ENCODE measurements at regions not wholly inside any gene's neighbourhood (a gene's known extent, or its start where the extent isn't known, plus 50 kb on each side); places are given as distances from the start of the nearest gene placed in this dataset.

DNA sequence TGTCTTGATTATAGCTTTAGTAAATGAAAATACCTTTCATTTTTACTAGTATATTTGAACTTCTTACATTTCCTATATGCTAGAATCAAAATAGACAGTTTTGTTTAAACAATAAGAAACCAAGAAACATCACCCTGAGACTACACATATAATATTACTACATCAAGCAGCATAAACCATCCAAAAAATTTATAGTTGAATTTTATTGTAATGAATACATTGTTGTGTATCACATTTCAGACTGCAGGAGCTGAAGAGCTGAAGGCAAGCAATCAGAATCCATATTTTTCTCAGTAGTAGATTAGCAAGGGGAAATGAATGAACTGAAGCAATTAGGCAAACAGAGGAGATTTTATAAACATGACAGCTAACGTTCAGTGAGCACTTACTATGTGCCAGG lies 379.2 kb downstream of the BTG1 start:
- no TSS peak for BruUV-seq (replicated peaks)
- H2AFZ ChIP-seq (ENCODE audit: low read length): no peak overlapping the region
- intact Hi-C loops (cut with micrococcal nuclease; ENCODE audit: unreplicated experiment): no loop called here
- H3K9me2 ChIP-seq (ENCODE audit: insufficient read depth, low read length): no peaks in the 10 kb centered on the region
- no peak for DNase-seq (ENCODE audit: low spot score)
- H3K9me3 ChIP-seq (ENCODE audit: low read length): no peaks in the 10 kb centered on the region
- no peak overlapping the region for H3K4me3 ChIP-seq (ENCODE audit: low read depth, low read length, poor library complexity, severe bottlenecking)
- CTCF ChIA-PET (ENCODE audit: unreplicated experiment): no interaction called here
- H4K20me1 ChIP-seq (ENCODE audit: insufficient read depth, low read length): no peaks in the 10 kb centered on the region
- TF ChIP-seq, protein P1, sequence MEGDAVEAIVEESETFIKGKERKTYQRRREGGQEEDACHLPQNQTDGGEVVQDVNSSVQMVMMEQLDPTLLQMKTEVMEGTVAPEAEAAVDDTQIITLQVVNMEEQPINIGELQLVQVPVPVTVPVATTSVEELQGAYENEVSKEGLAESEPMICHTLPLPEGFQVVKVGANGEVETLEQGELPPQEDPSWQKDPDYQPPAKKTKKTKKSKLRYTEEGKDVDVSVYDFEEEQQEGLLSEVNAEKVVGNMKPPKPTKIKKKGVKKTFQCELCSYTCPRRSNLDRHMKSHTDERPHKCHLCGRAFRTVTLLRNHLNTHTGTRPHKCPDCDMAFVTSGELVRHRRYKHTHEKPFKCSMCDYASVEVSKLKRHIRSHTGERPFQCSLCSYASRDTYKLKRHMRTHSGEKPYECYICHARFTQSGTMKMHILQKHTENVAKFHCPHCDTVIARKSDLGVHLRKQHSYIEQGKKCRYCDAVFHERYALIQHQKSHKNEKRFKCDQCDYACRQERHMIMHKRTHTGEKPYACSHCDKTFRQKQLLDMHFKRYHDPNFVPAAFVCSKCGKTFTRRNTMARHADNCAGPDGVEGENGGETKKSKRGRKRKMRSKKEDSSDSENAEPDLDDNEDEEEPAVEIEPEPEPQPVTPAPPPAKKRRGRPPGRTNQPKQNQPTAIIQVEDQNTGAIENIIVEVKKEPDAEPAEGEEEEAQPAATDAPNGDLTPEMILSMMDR (conservative IDR thresholded peaks at IDR 0.05; ENCODE audit: low read length): no peak
- TF ChIP-seq EZH2phosphoT487 (IDR thresholded peaks at IDR 0.05; ENCODE audit: borderline replicate concordance, low read depth, low read length): no peak
- POLR2A ChIA-PET: interaction anchor here (1.2 to 1.4 kb wide), 2 partner anchors 12 to 17 kb away, joined by 3 to 6 read pairs; no protein-coding TSS in a partner anchor
- no peaks in the 10 kb centered on the region for H3K79me2 ChIP-seq (ENCODE audit: insufficient read depth, low read depth, low read length)
- no peaks in the 10 kb centered on the region for H3K36me3 ChIP-seq (ENCODE audit: insufficient read depth, low read length)
- no peaks in the 10 kb centered on the region for H3K4me1 ChIP-seq (ENCODE audit: insufficient read depth, low read length, poor library complexity, severe bottlenecking)
- H3K4me2 ChIP-seq (ENCODE audit: low read length): no peak overlapping the region
- no peak overlapping the region for H3K27ac ChIP-seq (ENCODE audit: low read depth, low read length, poor library complexity, severe bottlenecking)

DNA sequence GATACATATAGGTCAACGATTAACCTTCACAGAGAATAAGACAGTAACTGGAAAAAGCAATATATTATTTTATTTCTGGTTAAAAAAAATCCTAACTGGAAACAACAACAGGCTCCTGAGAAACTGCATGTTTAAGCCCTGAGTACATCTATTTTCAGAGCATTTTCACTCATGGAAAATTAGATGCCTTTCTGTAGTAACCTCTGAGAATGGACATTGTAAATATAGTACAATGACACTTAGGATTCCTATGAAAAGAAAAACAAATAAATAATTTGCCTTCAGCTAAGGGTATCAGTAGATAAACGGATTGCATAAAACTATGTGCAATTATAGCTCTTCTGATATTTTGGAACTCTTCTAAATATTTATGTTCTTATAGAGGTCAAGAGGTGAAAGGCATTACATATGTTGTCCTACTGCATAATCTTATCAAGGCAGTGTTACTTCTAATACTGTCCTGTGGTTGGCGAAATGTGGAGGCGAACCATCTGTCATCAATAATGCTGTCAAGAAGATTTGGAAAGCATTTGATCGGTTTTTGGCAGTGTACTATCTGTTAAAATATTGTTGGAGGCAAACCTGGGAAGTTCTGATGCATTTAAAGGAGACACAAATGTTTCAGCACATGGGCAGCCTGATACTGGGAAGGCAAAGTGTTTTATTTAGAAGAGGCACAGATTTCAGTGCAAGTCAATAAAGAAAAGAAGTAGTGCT lies 381.8 kb downstream of the BTG1 start:
- CTCF ChIA-PET (ENCODE audit: unreplicated experiment): no interaction called here
- no peak for TF ChIP-seq EZH2phosphoT487 (IDR thresholded peaks at IDR 0.05; ENCODE audit: borderline replicate concordance, low read depth, low read length)
- TF ChIP-seq, protein P1 (conservative IDR thresholded peaks at IDR 0.05; ENCODE audit: low read length): no peak
- no TSS peak for BruUV-seq (replicated peaks)
- Histone ChIP-seq H3K4me3 (ENCODE audit: low read depth, low read length, poor library complexity, severe bottlenecking) (no peak overlapping the region), H2AFZ (ENCODE audit: low read length) (no peak overlapping the region), H3K36me3 (ENCODE audit: insufficient read depth, low read length) (no peaks in the 10 kb centered on the region), H4K20me1 (ENCODE audit: insufficient read depth, low read length) (no peaks in the 10 kb centered on the region), H3K9me2 (ENCODE audit: insufficient read depth, low read length) (no peaks in the 10 kb centered on the region), H3K27ac (ENCODE audit: low read depth, low read length, poor library complexity, severe bottlenecking) (no peak overlapping the region), H3K79me2 (ENCODE audit: insufficient read depth, low read depth, low read length) (no peaks in the 10 kb centered on the region), H3K4me2 (ENCODE audit: low read length) (no peak overlapping the region), H3K9me3 (ENCODE audit: low read length) (no peaks in the 10 kb centered on the region), H3K4me1 (ENCODE audit: insufficient read depth, low read length, poor library complexity, severe bottlenecking) (no peaks in the 10 kb centered on the region)
- intact Hi-C loops (cut with micrococcal nuclease; ENCODE audit: unreplicated experiment): no loop called here
- DNase-seq (ENCODE audit: low spot score): no peak
- POLR2A ChIA-PET: no interaction called here

DNA sequence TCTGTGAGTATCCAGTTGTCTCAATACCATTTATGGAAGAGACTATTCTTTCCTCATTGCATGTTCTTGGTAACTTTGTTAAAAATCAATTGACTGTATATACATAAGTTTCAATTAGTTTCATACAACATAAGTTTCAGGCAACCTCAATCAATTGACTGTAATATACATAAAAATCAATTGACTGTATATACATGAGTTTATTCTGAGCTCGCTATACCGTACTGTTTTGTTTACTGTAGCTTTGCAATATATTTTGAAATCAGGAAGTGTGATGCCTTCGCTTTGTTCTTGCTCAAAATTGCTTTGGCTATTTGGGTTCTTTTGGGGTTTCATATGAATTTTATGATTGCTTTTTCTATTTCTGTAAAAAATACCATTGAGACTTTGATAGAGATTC lies 392.0 kb downstream of the BTG1 start:
- H3K4me3 ChIP-seq (ENCODE audit: low read depth, low read length, poor library complexity, severe bottlenecking): no peak overlapping the region
- BruUV-seq (replicated peaks): no TSS peak
- H3K4me1 ChIP-seq (ENCODE audit: insufficient read depth, low read length, poor library complexity, severe bottlenecking): no peaks in the 10 kb centered on the region
- ChIA-PET POLR2A (interaction anchor here (0.5 to 1.3 kb wide), 3 partner anchors 7 to 694 kb away, joined by 3 read pairs; no protein-coding TSS in a partner anchor), CTCF (ENCODE audit: unreplicated experiment) (no interaction called here)
- no peak for DNase-seq (ENCODE audit: low spot score)
- H4K20me1 ChIP-seq (ENCODE audit: insufficient read depth, low read length): no peaks in the 10 kb centered on the region
- H3K36me3 ChIP-seq (ENCODE audit: insufficient read depth, low read length): no peaks in the 10 kb centered on the region
- no peaks in the 10 kb centered on the region for H3K79me2 ChIP-seq (ENCODE audit: insufficient read depth, low read depth, low read length)
- H2AFZ ChIP-seq (ENCODE audit: low read length): no peak overlapping the region
- no peak overlapping the region for H3K4me2 ChIP-seq (ENCODE audit: low read length)
- no peaks in the 10 kb centered on the region for H3K9me2 ChIP-seq (ENCODE audit: insufficient read depth, low read length)
- intact Hi-C loops (cut with micrococcal nuclease; ENCODE audit: unreplicated experiment): no loop called here
- H3K27ac ChIP-seq (ENCODE audit: low read depth, low read length, poor library complexity, severe bottlenecking): no peak overlapping the region
- TF ChIP-seq, protein P1 (conservative IDR thresholded peaks at IDR 0.05; ENCODE audit: low read length): no peak
- TF ChIP-seq EZH2phosphoT487 (IDR thresholded peaks at IDR 0.05; ENCODE audit: borderline replicate concordance, low read depth, low read length): no peak
- peaks cover 7% of the 10 kb centered on the region for H3K9me3 ChIP-seq (ENCODE audit: low read length)
